HL-60 (cell line): ENCODE measurements at regions not wholly inside any gene's neighbourhood (a gene's known extent, or its start where the extent isn't known, plus 50 kb on each side); places are given as distances from the start of the nearest gene placed in this dataset.
A peak's percentile ranks its signal among the peaks of the same experiment; 100 is the strongest.

Experiments used
- DNase-seq, 2 experiments: peaks; one replicate each; pipeline ENCODE4 v3.0.0-alpha.2; 2010 to 2020; ENCODE audit warnings: low read depth in 1 of 2, low spot score in 1 of 2
- H3K27ac ChIP-seq: fragments of 250-450 bp; sonication (Bioruptor Pico); replicated peaks from 2 replicates; pipeline ENCODE4 v1.5.1; 2020; ENCODE audit warnings: mild to moderate bottlenecking, moderate library complexity
- H3K27me3 ChIP-seq: fragments of 250-450 bp; sonication (Bioruptor Pico); 2 replicates; pipeline ENCODE4 v1.5.1; 2021; ENCODE audit warnings: mild to moderate bottlenecking, moderate library complexity; ENCODE audit not compliant: insufficient read depth, poor library complexity, severe bottlenecking
- H3K4me3 ChIP-seq: replicated peaks from 2 replicates; pipeline ENCODE4 v1.5.1; 2011; ENCODE audit warnings: mild to moderate bottlenecking, control low read depth, low read length; ENCODE audit not compliant: insufficient read depth
- GABPA ChIP-seq: IDR thresholded peaks from 2 replicates; pipeline ENCODE4 v1.6.1; 2012; ENCODE audit warnings: low read depth
- POLR2AphosphoS5 ChIP-seq: IDR thresholded peaks from 2 replicates; pipeline ENCODE4 v1.6.1; 2012; ENCODE audit warnings: low read depth
- SPI1 ChIP-seq: IDR thresholded peaks from 2 replicates; pipeline ENCODE4 v1.6.1; 2012; ENCODE audit warnings: low read depth, mild to moderate bottlenecking, borderline replicate concordance
- TF ChIP-seq, protein P1 (sequence below): IDR thresholded peaks from one replicate; pipeline ENCODE4 v1.5.1; 2011; ENCODE audit warnings: low read length, control low read depth, inconsistent platforms; ENCODE audit not compliant: insufficient read depth
- TF ChIP-seq, protein P2 (sequence below): IDR thresholded peaks from 2 replicates; pipeline ENCODE4 v1.6.1; 2012; ENCODE audit warnings: low read depth; ENCODE audit not compliant: insufficient replicate concordance

DNA sequence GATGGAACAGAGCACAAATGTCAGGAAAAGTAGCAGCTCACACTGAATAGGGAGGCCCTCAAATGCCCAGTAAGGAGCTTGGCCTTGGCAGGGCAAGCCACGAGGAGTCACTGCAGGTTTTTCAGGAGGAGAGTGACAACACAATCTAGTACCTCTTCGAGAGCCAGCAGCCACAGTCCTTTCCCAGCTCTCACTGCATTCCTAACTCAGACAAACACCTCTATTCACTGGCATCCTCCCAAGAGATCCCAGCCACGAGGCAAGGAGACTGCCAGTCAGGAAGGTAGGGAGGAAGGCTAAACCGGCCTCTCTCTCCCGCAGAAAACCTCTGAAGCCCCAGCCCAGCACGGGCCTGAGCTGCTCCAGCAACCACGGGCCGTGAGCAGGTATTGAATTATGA lies 146.0 kb upstream of the SMAD3 start:
- no peak overlapping the region for H3K4me3 ChIP-seq
- no peak overlapping the region for H3K27ac ChIP-seq
- DNase-seq, result no peak
- H3K27me3 ChIP-seq, result no peaks in the 10 kb centered on the region
- TF ChIP-seq, protein P1, sequence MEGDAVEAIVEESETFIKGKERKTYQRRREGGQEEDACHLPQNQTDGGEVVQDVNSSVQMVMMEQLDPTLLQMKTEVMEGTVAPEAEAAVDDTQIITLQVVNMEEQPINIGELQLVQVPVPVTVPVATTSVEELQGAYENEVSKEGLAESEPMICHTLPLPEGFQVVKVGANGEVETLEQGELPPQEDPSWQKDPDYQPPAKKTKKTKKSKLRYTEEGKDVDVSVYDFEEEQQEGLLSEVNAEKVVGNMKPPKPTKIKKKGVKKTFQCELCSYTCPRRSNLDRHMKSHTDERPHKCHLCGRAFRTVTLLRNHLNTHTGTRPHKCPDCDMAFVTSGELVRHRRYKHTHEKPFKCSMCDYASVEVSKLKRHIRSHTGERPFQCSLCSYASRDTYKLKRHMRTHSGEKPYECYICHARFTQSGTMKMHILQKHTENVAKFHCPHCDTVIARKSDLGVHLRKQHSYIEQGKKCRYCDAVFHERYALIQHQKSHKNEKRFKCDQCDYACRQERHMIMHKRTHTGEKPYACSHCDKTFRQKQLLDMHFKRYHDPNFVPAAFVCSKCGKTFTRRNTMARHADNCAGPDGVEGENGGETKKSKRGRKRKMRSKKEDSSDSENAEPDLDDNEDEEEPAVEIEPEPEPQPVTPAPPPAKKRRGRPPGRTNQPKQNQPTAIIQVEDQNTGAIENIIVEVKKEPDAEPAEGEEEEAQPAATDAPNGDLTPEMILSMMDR, result no peak
- no peak for TF ChIP-seq GABPA
- TF ChIP-seq POLR2AphosphoS5, result no peak
- TF ChIP-seq SPI1, result no peak
- TF ChIP-seq, protein P2, sequence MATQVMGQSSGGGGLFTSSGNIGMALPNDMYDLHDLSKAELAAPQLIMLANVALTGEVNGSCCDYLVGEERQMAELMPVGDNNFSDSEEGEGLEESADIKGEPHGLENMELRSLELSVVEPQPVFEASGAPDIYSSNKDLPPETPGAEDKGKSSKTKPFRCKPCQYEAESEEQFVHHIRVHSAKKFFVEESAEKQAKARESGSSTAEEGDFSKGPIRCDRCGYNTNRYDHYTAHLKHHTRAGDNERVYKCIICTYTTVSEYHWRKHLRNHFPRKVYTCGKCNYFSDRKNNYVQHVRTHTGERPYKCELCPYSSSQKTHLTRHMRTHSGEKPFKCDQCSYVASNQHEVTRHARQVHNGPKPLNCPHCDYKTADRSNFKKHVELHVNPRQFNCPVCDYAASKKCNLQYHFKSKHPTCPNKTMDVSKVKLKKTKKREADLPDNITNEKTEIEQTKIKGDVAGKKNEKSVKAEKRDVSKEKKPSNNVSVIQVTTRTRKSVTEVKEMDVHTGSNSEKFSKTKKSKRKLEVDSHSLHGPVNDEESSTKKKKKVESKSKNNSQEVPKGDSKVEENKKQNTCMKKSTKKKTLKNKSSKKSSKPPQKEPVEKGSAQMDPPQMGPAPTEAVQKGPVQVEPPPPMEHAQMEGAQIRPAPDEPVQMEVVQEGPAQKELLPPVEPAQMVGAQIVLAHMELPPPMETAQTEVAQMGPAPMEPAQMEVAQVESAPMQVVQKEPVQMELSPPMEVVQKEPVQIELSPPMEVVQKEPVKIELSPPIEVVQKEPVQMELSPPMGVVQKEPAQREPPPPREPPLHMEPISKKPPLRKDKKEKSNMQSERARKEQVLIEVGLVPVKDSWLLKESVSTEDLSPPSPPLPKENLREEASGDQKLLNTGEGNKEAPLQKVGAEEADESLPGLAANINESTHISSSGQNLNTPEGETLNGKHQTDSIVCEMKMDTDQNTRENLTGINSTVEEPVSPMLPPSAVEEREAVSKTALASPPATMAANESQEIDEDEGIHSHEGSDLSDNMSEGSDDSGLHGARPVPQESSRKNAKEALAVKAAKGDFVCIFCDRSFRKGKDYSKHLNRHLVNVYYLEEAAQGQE, result no peak

DNA sequence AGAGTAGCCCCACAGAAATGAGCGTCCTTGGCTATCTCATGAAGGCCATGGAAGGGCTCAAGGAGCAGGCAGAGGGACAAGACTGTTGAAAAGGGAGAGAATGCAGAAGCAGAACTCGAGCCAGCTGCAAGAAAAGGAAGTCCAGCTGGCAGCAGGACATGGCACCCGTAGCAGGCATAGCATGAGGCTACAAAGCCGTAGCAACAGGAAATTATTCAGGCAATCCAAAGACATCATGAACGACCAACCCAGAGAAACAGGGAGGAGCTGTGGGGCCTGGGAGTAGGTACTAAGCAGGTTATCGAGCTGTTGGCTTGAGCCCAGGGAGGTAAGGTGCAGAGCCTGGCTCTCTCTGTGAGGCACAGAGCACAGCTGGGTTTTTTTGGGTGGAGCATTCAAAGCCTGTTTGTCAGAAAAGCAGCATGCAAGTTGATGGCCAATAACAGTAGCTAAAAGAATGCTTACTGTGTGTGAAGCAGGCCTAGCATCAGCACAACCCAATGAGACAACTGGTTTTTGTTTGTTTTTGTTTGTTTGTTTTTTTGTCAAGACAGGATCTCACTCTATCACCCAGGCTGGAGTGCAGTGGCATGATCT lies 144.0 kb upstream of the SMAD3 start:
- peak; percentile 57 to 89 for DNase-seq
- TF ChIP-seq, protein P1, result no peak
- TF ChIP-seq, protein P2, result no peak
- TF ChIP-seq POLR2AphosphoS5, result peak; percentile 96
- TF ChIP-seq SPI1, result peak; percentile 93
- TF ChIP-seq GABPA, result no peak

DNA sequence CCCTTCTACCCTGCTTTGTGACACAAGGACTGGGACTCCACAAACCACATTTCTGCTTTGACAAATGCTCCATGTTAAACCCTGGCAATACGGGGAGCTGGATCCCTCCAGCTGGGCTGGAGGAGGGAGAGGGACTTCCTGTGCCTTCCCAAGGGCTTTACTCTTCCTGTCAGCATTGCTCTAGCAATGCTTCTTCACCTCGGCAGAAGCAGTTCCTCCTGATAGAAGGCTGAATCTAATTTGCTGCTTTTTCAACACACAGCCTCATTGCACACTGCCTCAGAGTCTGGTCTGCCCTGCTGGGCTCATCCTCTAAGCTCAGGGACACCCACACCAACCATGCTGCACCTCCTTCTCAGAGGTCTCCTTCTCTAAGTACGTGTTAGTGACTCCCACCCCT lies 142.8 kb upstream of the SMAD3 start:
- Histone ChIP-seq H3K27ac (peak overlapping the region; percentile 78; the same call in 1 of the 2 replicates), H3K27me3 (no peaks in the 10 kb centered on the region), H3K4me3 (no peak overlapping the region)
- DNase-seq, result no peak
- TF ChIP-seq POLR2AphosphoS5 (no peak), GABPA (no peak), SPI1 (no peak)
- TF ChIP-seq, protein P1, result no peak
- TF ChIP-seq, protein P2, result no peak

More for the DNA sequence above, 144.0 kb upstream of the SMAD3 start:
- H3K4me3 ChIP-seq, result no peak overlapping the region
- no peaks in the 10 kb centered on the region for H3K27me3 ChIP-seq
- peak overlapping the region; percentile 78 for H3K27ac ChIP-seq
